WERI-Rb-1 (cell line): ENCODE measurements at regions not wholly inside any gene's neighbourhood (a gene's known extent, or its start where the extent isn't known, plus 50 kb on each side); places are given as distances from the start of the nearest gene placed in this dataset.

Experiments
- DNase-seq: peaks from one replicate; pipeline ENCODE4 v3.0.0-alpha.2; 2020
- H3K27ac ChIP-seq: fragments of 250-450 bp; sonication (Bioruptor Pico); 2 replicates; pipeline ENCODE4 v1.5.1; 2020; ENCODE audit warnings: mild to moderate bottlenecking, moderate library complexity
- H3K27me3 ChIP-seq: fragments of 250-450 bp; sonication (Bioruptor Pico); 2 replicates; pipeline ENCODE4 v1.5.1; 2021; ENCODE audit warnings: mild to moderate bottlenecking, low read depth, moderate library complexity; ENCODE audit not compliant: insufficient read depth, severe bottlenecking
- H3K36me3 ChIP-seq: fragments of 250-450 bp; sonication (Bioruptor Pico); 2 replicates; pipeline ENCODE4 v1.5.1; 2020; ENCODE audit warnings: mild to moderate bottlenecking, moderate library complexity
- H3K4me3 ChIP-seq: 2 replicates; pipeline ENCODE4 v1.5.1; 2011; ENCODE audit warnings: low read depth, mild to moderate bottlenecking, control low read depth, low read length
- H3K9me3 ChIP-seq: fragments of 250-450 bp; sonication (Bioruptor Pico); 2 replicates; pipeline ENCODE4 v1.5.1; 2021; ENCODE audit warnings: mild to moderate bottlenecking, moderate library complexity; ENCODE audit not compliant: severe bottlenecking
- TF ChIP-seq, protein P1 (sequence below): IDR thresholded peaks from 2 replicates; pipeline ENCODE4 v1.5.1; 2011; ENCODE audit warnings: low read depth, mild to moderate bottlenecking, control low read depth, inconsistent platforms, low read length

DNA sequence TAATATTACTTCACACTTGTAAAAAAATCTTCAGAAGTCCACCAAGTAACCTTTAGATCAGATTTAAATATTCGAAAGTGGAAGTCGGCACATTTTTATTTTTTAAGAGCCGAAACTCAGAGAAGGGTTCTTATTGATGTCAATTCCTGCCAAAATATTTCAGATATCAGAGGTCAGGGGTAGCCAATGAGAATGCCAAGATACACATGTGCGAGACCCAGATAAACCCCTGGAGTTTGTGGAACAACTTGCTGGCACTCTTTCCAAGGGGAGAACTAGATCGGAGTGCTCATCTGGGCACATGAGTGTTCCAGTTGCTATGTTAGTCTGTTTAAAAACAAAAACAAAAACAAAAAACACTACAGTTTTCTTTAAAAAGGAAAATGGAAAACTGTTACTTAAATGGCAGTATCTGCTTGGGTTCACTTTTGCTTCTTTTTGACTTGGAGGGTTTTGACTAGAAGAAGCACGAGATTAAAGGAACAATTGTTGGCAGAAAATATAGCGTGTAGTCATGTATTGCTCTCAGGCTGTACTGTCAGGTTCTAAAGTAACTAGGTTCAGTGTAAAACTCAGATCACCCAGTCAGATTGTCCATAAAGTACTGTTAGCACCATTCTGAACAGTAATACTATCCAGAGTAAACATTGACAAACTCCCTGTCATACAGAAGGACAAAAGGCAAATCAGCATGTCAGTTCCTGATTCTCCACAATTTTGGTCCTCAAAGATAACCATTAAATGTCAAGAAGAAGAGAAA, 188.0 kb upstream of the PACRGL start:
- Histone ChIP-seq H3K9me3 (no peaks in the 10 kb centered on the region), H3K4me3 (no peak overlapping the region), H3K27ac (no peak overlapping the region), H3K27me3 (no peaks in the 10 kb centered on the region), H3K36me3 (no peaks in the 10 kb centered on the region)
- no peak for DNase-seq
- TF ChIP-seq, protein P1, sequence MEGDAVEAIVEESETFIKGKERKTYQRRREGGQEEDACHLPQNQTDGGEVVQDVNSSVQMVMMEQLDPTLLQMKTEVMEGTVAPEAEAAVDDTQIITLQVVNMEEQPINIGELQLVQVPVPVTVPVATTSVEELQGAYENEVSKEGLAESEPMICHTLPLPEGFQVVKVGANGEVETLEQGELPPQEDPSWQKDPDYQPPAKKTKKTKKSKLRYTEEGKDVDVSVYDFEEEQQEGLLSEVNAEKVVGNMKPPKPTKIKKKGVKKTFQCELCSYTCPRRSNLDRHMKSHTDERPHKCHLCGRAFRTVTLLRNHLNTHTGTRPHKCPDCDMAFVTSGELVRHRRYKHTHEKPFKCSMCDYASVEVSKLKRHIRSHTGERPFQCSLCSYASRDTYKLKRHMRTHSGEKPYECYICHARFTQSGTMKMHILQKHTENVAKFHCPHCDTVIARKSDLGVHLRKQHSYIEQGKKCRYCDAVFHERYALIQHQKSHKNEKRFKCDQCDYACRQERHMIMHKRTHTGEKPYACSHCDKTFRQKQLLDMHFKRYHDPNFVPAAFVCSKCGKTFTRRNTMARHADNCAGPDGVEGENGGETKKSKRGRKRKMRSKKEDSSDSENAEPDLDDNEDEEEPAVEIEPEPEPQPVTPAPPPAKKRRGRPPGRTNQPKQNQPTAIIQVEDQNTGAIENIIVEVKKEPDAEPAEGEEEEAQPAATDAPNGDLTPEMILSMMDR, result no peak

DNA sequence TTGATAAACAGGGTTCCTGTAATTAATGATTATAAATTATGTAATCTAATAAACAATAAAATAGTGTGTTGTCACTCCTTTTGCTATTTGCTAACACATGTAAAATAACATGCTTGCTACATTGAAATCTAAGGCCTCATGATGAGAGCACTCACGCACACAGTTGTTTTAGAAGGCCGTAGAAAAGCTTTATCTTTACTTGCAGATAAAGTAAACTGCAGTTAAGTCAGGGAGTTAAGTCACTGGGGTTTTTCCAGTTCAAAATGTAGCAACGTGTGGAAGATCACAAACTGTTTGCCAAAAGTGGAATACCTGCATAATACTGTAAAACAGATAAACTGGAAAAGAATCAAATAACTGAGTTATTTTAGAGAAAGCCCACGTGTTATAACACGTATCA, 187.3 kb upstream of the PACRGL start:
- TF ChIP-seq, protein P1, result no peak
- no peaks in the 10 kb centered on the region for H3K36me3 ChIP-seq
- no peaks in the 10 kb centered on the region for H3K9me3 ChIP-seq
- no peak for DNase-seq
- no peak overlapping the region for H3K4me3 ChIP-seq
- no peak overlapping the region for H3K27ac ChIP-seq
- H3K27me3 ChIP-seq, result no peaks in the 10 kb centered on the region

DNA sequence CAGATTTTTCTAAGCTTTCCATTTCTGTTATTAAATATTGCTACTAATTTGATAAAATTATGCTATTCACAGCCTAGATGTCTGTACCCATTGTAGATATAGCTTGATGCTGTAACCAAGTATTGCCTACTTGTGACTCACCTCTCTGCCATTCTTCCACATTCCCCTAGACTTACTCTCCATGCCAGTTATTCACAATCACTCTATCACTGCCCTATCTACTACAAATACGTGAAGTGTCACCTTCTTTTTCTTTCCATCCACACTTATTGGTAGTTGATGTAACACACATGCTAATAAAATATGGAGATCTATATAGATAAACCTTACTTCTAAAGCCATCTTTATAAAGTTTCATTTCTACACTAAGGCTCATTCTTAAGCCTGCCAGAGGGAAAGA, 179.4 kb upstream of the PACRGL start:
- no peak for DNase-seq
- Histone ChIP-seq H3K4me3 (no peak overlapping the region), H3K27ac (no peak overlapping the region), H3K9me3 (no peaks in the 10 kb centered on the region), H3K36me3 (no peaks in the 10 kb centered on the region), H3K27me3 (no peaks in the 10 kb centered on the region)
- TF ChIP-seq, protein P1, result no peak

DNA sequence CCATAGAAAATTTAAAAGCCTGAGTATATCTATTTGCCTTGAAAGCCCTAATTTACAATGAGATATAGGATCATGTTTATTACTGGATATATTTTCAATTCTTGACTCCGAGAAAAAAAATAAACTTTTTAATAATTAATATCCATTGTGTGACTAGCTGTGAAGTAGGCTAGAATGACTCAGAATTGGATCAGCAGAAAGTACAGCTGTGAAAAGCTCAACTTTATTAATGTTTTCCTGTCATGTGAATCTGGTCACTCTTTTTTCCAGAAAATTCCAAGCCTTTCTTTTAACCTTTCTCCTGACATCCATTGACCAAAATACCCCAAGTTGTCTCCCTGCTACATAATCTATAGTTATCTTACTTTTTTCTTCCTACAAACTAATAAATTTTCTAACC, 171.8 kb upstream of the PACRGL start:
- Histone ChIP-seq H3K27me3 (no peaks in the 10 kb centered on the region), H3K27ac (no peak overlapping the region), H3K4me3 (no peak overlapping the region), H3K36me3 (no peaks in the 10 kb centered on the region), H3K9me3 (no peaks in the 10 kb centered on the region)
- DNase-seq, result no peak
- TF ChIP-seq, protein P1, result no peak

DNA sequence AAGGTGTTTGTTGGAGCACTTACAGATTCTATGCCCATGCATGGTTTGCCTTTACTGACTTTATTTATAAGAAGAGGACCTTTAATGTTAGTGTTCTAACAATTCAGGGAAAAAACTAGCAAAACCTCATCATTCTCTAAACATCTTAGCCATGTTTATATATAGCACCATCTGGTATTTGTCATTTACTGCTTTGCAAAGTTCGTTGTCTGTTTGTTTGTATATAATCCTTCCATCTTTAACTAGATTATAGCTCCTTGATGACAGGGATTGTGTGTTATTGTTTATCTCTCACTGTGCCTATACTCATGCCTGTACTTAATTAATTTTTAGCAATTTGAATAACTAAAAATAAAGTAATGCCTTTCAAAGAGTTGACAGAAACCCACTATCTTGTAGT, 170.6 kb upstream of the PACRGL start:
- H3K27me3 ChIP-seq, result no peaks in the 10 kb centered on the region
- no peak for DNase-seq
- no peaks in the 10 kb centered on the region for H3K36me3 ChIP-seq
- TF ChIP-seq, protein P1, result no peak
- H3K4me3 ChIP-seq, result no peak overlapping the region
- H3K9me3 ChIP-seq, result no peaks in the 10 kb centered on the region
- no peak overlapping the region for H3K27ac ChIP-seq
